D721Med (cell line): ENCODE measurements at regions not wholly inside any gene's neighbourhood (a gene's known extent, or its start where the extent isn't known, plus 50 kb on each side); places are given as distances from the start of the nearest gene placed in this dataset.

Source experiments
- DNase-seq: peaks from one replicate; pipeline ENCODE4 v3.0.0; 2011; ENCODE audit warnings: low spot score; ENCODE audit not compliant: insufficient read length
- FAIRE-seq: peaks from 2 replicates; lab custom pipeline; 2011; peaks lifted over from hg19 to GRCh38; lab: Jason Lieb, UNC
- CTCF ChIP-seq: IDR thresholded peaks from 2 replicates; pipeline ENCODE4 v1.5.1; 2012; ENCODE audit warnings: mild to moderate bottlenecking, control low read depth; ENCODE audit not compliant: insufficient read depth; ENCODE audit errors: missing control alignments

GRCh38 chr5:159610966-159611579 lies 280.8 kb upstream of the IL12B start:
- FAIRE-seq (no peak), DNase-seq (no peak)
- TF ChIP-seq CTCF, result no peak

GRCh38 chr5:159616952-159617351 lies 286.7 kb upstream of the IL12B start:
- DNase-seq (no peak), FAIRE-seq (no peak)
- TF ChIP-seq CTCF, result no peak

GRCh38 chr5:159619826-159620225 lies 289.5 kb upstream of the IL12B start:
- DNase-seq, result no peak
- TF ChIP-seq CTCF, result no peak
- FAIRE-seq, result no peak

- no peak for FAIRE-seq
- DNase-seq, result no peak
- TF ChIP-seq CTCF, result no peak
These were observed 290.7 kb upstream of the IL12B start for GRCh38 chr5:159620853-159621540.

GRCh38 chr5:159628703-159629102 lies 287.6 kb upstream of the ADRA1B start:
- TF ChIP-seq CTCF, result no peak
- no peak for DNase-seq
- FAIRE-seq, result no peak

- DNase-seq, result no peak
- no peak for TF ChIP-seq CTCF
- no peak for FAIRE-seq
These were observed 287.1 kb upstream of the ADRA1B start for GRCh38 chr5:159629158-159629557.

GRCh38 chr5:159630545-159630944 lies 285.7 kb upstream of the ADRA1B start:
- DNase-seq, result no peak
- FAIRE-seq, result no peak
- TF ChIP-seq CTCF, result no peak
